ENCODE measurements at regions not wholly inside any gene's neighbourhood (a gene's known extent, or its start where the extent isn't known, plus 50 kb on each side); places are given as distances from the start of the nearest gene placed in this dataset.

DNA sequence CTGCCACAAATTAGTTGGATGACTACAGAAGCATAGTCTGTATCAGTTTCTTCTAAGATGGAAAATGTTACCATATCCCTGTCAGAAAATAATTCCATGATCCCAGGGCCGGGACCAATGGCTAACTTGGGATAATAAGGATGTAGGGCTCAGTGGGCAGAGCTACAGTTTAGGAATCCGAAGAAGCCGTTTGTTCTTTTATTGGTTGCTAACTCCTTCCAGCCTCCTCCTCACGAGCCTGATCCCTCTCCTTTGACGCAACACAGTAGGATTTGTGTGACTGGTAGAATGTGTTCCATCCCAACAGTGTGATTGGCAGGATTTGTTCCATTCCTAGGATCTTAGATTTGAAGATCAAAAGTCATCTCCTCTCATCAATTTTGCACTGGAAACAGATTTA is 496.9 kb downstream of the AGTPBP1 start:
- in situ Hi-C loops (cut with HindIII; ENCODE audit: low pct_unique_long_range_greater_than_20kb, low sequenced_read_pairs) (no loop called here), intact Hi-C loops (cut with micrococcal nuclease; ENCODE audit: unreplicated experiment) (no loop called here)
- CTCF ChIA-PET: no interaction called here
- TF ChIP-seq SIN3A (IDR thresholded peaks at IDR 0.05; ENCODE audit: borderline replicate concordance, insufficient read depth, low read depth, low read length) (no peak), TCF7L2 (IDR thresholded peaks at IDR 0.05; ENCODE audit: low read depth, low read length) (no peak), POLR2AphosphoS5 (IDR thresholded peaks at IDR 0.05; ENCODE audit: low read depth, low read length) (no peak)
- TF ChIP-seq, protein P1, sequence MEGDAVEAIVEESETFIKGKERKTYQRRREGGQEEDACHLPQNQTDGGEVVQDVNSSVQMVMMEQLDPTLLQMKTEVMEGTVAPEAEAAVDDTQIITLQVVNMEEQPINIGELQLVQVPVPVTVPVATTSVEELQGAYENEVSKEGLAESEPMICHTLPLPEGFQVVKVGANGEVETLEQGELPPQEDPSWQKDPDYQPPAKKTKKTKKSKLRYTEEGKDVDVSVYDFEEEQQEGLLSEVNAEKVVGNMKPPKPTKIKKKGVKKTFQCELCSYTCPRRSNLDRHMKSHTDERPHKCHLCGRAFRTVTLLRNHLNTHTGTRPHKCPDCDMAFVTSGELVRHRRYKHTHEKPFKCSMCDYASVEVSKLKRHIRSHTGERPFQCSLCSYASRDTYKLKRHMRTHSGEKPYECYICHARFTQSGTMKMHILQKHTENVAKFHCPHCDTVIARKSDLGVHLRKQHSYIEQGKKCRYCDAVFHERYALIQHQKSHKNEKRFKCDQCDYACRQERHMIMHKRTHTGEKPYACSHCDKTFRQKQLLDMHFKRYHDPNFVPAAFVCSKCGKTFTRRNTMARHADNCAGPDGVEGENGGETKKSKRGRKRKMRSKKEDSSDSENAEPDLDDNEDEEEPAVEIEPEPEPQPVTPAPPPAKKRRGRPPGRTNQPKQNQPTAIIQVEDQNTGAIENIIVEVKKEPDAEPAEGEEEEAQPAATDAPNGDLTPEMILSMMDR (IDR thresholded peaks at IDR 0.05): no peak
- TF ChIP-seq, protein P2, sequence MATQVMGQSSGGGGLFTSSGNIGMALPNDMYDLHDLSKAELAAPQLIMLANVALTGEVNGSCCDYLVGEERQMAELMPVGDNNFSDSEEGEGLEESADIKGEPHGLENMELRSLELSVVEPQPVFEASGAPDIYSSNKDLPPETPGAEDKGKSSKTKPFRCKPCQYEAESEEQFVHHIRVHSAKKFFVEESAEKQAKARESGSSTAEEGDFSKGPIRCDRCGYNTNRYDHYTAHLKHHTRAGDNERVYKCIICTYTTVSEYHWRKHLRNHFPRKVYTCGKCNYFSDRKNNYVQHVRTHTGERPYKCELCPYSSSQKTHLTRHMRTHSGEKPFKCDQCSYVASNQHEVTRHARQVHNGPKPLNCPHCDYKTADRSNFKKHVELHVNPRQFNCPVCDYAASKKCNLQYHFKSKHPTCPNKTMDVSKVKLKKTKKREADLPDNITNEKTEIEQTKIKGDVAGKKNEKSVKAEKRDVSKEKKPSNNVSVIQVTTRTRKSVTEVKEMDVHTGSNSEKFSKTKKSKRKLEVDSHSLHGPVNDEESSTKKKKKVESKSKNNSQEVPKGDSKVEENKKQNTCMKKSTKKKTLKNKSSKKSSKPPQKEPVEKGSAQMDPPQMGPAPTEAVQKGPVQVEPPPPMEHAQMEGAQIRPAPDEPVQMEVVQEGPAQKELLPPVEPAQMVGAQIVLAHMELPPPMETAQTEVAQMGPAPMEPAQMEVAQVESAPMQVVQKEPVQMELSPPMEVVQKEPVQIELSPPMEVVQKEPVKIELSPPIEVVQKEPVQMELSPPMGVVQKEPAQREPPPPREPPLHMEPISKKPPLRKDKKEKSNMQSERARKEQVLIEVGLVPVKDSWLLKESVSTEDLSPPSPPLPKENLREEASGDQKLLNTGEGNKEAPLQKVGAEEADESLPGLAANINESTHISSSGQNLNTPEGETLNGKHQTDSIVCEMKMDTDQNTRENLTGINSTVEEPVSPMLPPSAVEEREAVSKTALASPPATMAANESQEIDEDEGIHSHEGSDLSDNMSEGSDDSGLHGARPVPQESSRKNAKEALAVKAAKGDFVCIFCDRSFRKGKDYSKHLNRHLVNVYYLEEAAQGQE (IDR thresholded peaks at IDR 0.05; ENCODE audit: insufficient read depth in 1 of 2, low read depth in 2 of 2, low read length in 1 of 2): no peak
- POLR2A ChIA-PET: no interaction called here
- BruUV-seq (replicated peaks): no TSS peak
- ATAC-seq: no peak
- no peak overlapping the region for H3K4me3 ChIP-seq (ENCODE audit: low read depth in 2 of 2, low read length in 2 of 2)
- H3K9me3 ChIP-seq (ENCODE audit: control insufficient read depth, insufficient read depth, low read depth, low read length): no peaks in the 10 kb centered on the region
- no peaks in the 10 kb centered on the region for H3K4me1 ChIP-seq (ENCODE audit: control insufficient read depth, insufficient read depth, low read length)
- H3K27ac ChIP-seq (ENCODE audit: low read length): no peak overlapping the region
- H3K27me3 ChIP-seq (ENCODE audit: control insufficient read depth, insufficient read depth, low read length): no peaks in the 10 kb centered on the region
- H3K36me3 ChIP-seq (ENCODE audit: control insufficient read depth, insufficient read depth, low read length): no peaks in the 10 kb centered on the region
- DNase-seq (ENCODE audit: low read depth, low spot score): no peak

DNA sequence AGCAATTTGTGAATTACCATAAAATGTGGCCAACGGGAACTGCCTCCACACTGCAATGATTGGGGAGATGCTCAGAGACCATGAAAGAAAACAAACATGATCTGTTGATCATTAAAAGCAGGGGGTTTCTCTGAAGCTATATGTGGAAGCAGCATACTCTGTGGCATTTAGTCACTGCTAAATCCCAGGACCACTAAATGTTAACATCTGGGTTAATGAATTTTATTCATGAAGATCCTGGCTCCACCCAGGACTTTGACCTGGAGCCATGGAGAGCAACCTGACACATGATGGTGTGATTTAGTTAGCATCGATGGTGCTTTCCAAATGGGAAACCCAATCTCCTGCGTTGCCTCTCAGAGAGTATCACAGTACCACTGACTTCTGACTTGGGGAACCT is 497.8 kb downstream of the AGTPBP1 start:
- ChIA-PET CTCF (no interaction called here), POLR2A (no interaction called here)
- no peak overlapping the region for H3K4me3 ChIP-seq (ENCODE audit: low read depth in 2 of 2, low read length in 2 of 2)
- H3K27ac ChIP-seq (ENCODE audit: low read length): no peak overlapping the region
- ATAC-seq: no peak
- TF ChIP-seq TCF7L2 (IDR thresholded peaks at IDR 0.05; ENCODE audit: low read depth, low read length) (no peak), SIN3A (IDR thresholded peaks at IDR 0.05; ENCODE audit: borderline replicate concordance, insufficient read depth, low read depth, low read length) (no peak), POLR2AphosphoS5 (IDR thresholded peaks at IDR 0.05; ENCODE audit: low read depth, low read length) (no peak)
- TF ChIP-seq, protein P2 (IDR thresholded peaks at IDR 0.05; ENCODE audit: insufficient read depth in 1 of 2, low read depth in 2 of 2, low read length in 1 of 2): no peak
- TF ChIP-seq, protein P1 (IDR thresholded peaks at IDR 0.05): no peak
- DNase-seq (ENCODE audit: low read depth, low spot score): no peak
- in situ Hi-C loops (cut with HindIII; ENCODE audit: low pct_unique_long_range_greater_than_20kb, low sequenced_read_pairs): no loop called here
- BruUV-seq (replicated peaks): no TSS peak
- H3K27me3 ChIP-seq (ENCODE audit: control insufficient read depth, insufficient read depth, low read length): no peaks in the 10 kb centered on the region
- no peaks in the 10 kb centered on the region for H3K9me3 ChIP-seq (ENCODE audit: control insufficient read depth, insufficient read depth, low read depth, low read length)
- H3K4me1 ChIP-seq (ENCODE audit: control insufficient read depth, insufficient read depth, low read length): no peaks in the 10 kb centered on the region
- intact Hi-C loops (cut with micrococcal nuclease; ENCODE audit: unreplicated experiment): no loop called here
- no peaks in the 10 kb centered on the region for H3K36me3 ChIP-seq (ENCODE audit: control insufficient read depth, insufficient read depth, low read length)
